Mesenchymal stem cell (in vitro differentiated cells and primary cell): ENCODE measurements at regions not wholly inside any gene's neighbourhood (a gene's known extent, or its start where the extent isn't known, plus 50 kb on each side); places are given as distances from the start of the nearest gene placed in this dataset.

Source experiments
- DNase-seq: peaks from one replicate; pipeline ENCODE4 v3.0.0-alpha.2; 2013
- H2AFZ ChIP-seq: one replicate; pipeline ENCODE4 v1.6.1; 2013; ENCODE audit warnings: low read depth, mild to moderate bottlenecking, control low read depth, inconsistent platforms, low read length, moderate library complexity
- H2AK5ac ChIP-seq: 2 replicates; pipeline ENCODE4 v1.6.1; 2013; ENCODE audit warnings: low read length, moderate library complexity, mild to moderate bottlenecking, inconsistent platforms; ENCODE audit not compliant: severe bottlenecking
- H2BK120ac ChIP-seq: one replicate; pipeline ENCODE4 v1.6.1; 2013; ENCODE audit warnings: low read depth, mild to moderate bottlenecking, inconsistent platforms, low read length, moderate library complexity
- H2BK12ac ChIP-seq, 2 experiments: one replicate each; pipeline ENCODE4 v1.6.1; 2013; ENCODE audit warnings: inconsistent platforms in 2 of 2, low read length in 2 of 2, mild to moderate bottlenecking in 2 of 2, moderate library complexity in 2 of 2, control low read depth in 1 of 2
- H2BK15ac ChIP-seq: one replicate; pipeline ENCODE4 v1.6.1; 2013; ENCODE audit warnings: mild to moderate bottlenecking, low read depth, inconsistent platforms; ENCODE audit not compliant: poor library complexity, severe bottlenecking
- H2BK5ac ChIP-seq: 2 replicates; pipeline ENCODE4 v1.6.1; 2013; ENCODE audit warnings: low read depth, mild to moderate bottlenecking, low read length, control low read depth, inconsistent platforms; ENCODE audit not compliant: poor library complexity, severe bottlenecking
- H3K14ac ChIP-seq, 2 experiments: one replicate each; pipeline ENCODE4 v1.6.1; 2013; ENCODE audit warnings: inconsistent platforms in 2 of 2, low read length in 2 of 2, control low read depth in 1 of 2, mild to moderate bottlenecking in 1 of 2, moderate library complexity in 1 of 2
- H3K18ac ChIP-seq, 2 experiments: one replicate each; pipeline ENCODE4 v1.6.1; 2013; ENCODE audit warnings: inconsistent platforms in 2 of 2, low read length in 2 of 2, control low read depth in 1 of 2, low read depth in 1 of 2, mild to moderate bottlenecking in 1 of 2
- H3K23ac ChIP-seq, 2 experiments: one replicate each; pipeline ENCODE4 v1.6.1; 2013; ENCODE audit warnings: inconsistent platforms in 2 of 2, low read length in 2 of 2, mild to moderate bottlenecking in 2 of 2, moderate library complexity in 2 of 2, control low read depth in 1 of 2
- H3K27ac ChIP-seq: 2 replicates; pipeline ENCODE4 v1.5.1; 2013; ENCODE audit warnings: mild to moderate bottlenecking, moderate library complexity, low read length, control low read depth, inconsistent platforms; ENCODE audit not compliant: poor library complexity, severe bottlenecking
- H3K27me3 ChIP-seq, 2 experiments: 2 replicates each; pipeline versions ENCODE4 v1.6.1 to v1.7.0; 2013; ENCODE audit warnings: low read length in 2 of 2, mild to moderate bottlenecking in 2 of 2, moderate library complexity in 2 of 2, control low read depth in 1 of 2, inconsistent platforms in 1 of 2; ENCODE audit not compliant: control insufficient read depth in 1 of 2, insufficient read depth in 1 of 2
- H3K36me3 ChIP-seq, 2 experiments: 2 replicates each; pipeline versions ENCODE4 v1.6.1 to v1.7.0; 2013; ENCODE audit warnings: low read length in 2 of 2, control low read depth in 1 of 2, inconsistent platforms in 1 of 2, low read depth in 1 of 2, mild to moderate bottlenecking in 1 of 2; ENCODE audit not compliant: insufficient read depth in 2 of 2, control insufficient read depth in 1 of 2
- H3K4ac ChIP-seq, 2 experiments: one replicate each; pipeline ENCODE4 v1.6.1; 2013; ENCODE audit warnings: inconsistent platforms in 2 of 2, low read length in 2 of 2, mild to moderate bottlenecking in 2 of 2, moderate library complexity in 2 of 2, control low read depth in 1 of 2, low read depth in 1 of 2
- H3K4me1 ChIP-seq: 2 replicates; pipeline ENCODE4 v1.6.1; 2013; ENCODE audit warnings: low read depth, low read length, control low read depth; ENCODE audit not compliant: control insufficient read depth, insufficient read depth
- H3K4me2 ChIP-seq: 2 replicates; pipeline ENCODE4 v1.6.1; 2013; ENCODE audit warnings: low read length, mild to moderate bottlenecking, inconsistent platforms; ENCODE audit not compliant: poor library complexity, severe bottlenecking
- H3K4me3 ChIP-seq, 2 experiments: 2 replicates each; pipeline versions ENCODE4 v1.5.1 to v1.7.0; 2013; ENCODE audit warnings: low read length in 2 of 2, mild to moderate bottlenecking in 2 of 2, control low read depth in 1 of 2, low read depth in 1 of 2; ENCODE audit not compliant: insufficient read depth in 1 of 2
- H3K79me1 ChIP-seq: replicated peaks from 2 replicates; pipeline ENCODE4 v1.6.1; 2013; ENCODE audit warnings: mild to moderate bottlenecking, control low read depth, low read length, inconsistent platforms; ENCODE audit not compliant: poor library complexity, severe bottlenecking
- H3K9ac ChIP-seq: 2 replicates; pipeline ENCODE4 v1.7.0; 2013; ENCODE audit warnings: mild to moderate bottlenecking, low read length, moderate library complexity
- H3K9me3 ChIP-seq: 2 replicates; pipeline ENCODE4 v1.7.0; 2013; ENCODE audit warnings: mild to moderate bottlenecking, low read length; ENCODE audit not compliant: control insufficient read depth
- H4K8ac ChIP-seq: one replicate; pipeline ENCODE4 v1.6.1; 2013; ENCODE audit warnings: inconsistent platforms, mild to moderate bottlenecking, low read length, moderate library complexity
- H4K91ac ChIP-seq: one replicate; pipeline ENCODE4 v1.6.1; 2013; ENCODE audit warnings: mild to moderate bottlenecking, low read length, inconsistent platforms
- WGBS: methylation state at CpG from one replicate; pipeline ENCODE4 v1.1.7; 2013; ENCODE audit warnings: mixed read lengths; 5-methylcytosine and 5-hydroxymethylcytosine counted together

DNA sequence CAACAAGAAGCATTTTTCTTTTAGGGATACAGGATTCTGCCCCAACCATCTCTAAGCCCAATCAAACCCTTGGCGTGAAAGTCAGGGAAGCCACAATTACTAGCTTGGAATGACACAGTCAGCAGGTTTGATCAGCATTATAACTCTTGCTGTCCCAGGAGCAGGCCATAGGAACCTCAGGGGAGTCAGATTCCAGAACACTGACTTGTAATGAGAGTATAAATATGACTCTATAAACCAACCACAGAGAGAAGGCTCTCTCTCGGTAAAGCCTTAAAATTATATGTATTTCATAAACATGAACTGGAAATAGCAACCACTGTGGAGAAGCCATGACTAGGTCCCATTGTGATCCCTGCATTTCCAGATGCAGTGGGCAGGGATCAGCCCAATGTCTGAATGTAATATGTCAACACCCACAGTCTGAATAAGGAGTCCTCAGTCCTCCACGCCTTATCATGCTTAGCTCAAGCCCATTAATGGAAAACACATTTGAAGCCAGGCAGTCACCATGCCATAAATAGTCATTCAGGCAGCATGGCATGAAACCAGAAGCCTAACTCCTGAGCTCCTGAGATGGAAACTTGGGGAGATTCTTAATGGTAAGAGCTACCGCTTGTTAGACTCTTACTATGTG lies 99.1 kb upstream of the MTNR1B start:
- no peak overlapping the region for H2BK12ac ChIP-seq
- no peaks in the 10 kb centered on the region for H3K9me3 ChIP-seq
- no peak overlapping the region for H2BK120ac ChIP-seq
- H3K4me1 ChIP-seq = peaks cover 2% of the 10 kb centered on the region
- no peak overlapping the region for H2BK15ac ChIP-seq
- WGBS = 95% methylated on average over 4 of the region's 4 CpGs
- no peak overlapping the region for H3K4ac ChIP-seq
- no peak for DNase-seq
- H2BK5ac ChIP-seq = no peak overlapping the region
- no peak overlapping the region for H3K27ac ChIP-seq
- peaks cover 0 to 17% of the 10 kb centered on the region in 2 experiments for H3K27me3 ChIP-seq
- H3K79me1 ChIP-seq = no peaks in the 10 kb centered on the region
- H3K18ac ChIP-seq = peak overlapping the region in 1 of 2 experiments; percentile 8
- no peak overlapping the region for H4K91ac ChIP-seq
- H3K4me2 ChIP-seq = no peak overlapping the region
- no peak overlapping the region for H2AK5ac ChIP-seq
- no peak overlapping the region for H3K23ac ChIP-seq
- no peak overlapping the region for H2AFZ ChIP-seq
- H3K9ac ChIP-seq = no peak overlapping the region
- no peak overlapping the region for H4K8ac ChIP-seq
- H3K36me3 ChIP-seq = no peaks in the 10 kb centered on the region
- no peak overlapping the region for H3K14ac ChIP-seq
- H3K4me3 ChIP-seq = no peak overlapping the region

- Histone ChIP-seq H3K23ac (no peak overlapping the region), H3K18ac (no peak overlapping the region), H3K27ac (no peak overlapping the region), H3K9me3 (no peaks in the 10 kb centered on the region), H2AK5ac (no peak overlapping the region), H3K27me3 (peaks cover 0 to 5% of the 10 kb centered on the region in 2 experiments), H3K9ac (no peak overlapping the region), H3K4me3 (no peak overlapping the region), H3K4me1 (no peaks in the 10 kb centered on the region), H3K4me2 (no peak overlapping the region), H2BK120ac (no peak overlapping the region), H2BK12ac (no peak overlapping the region), H3K4ac (no peak overlapping the region), H3K36me3 (no peaks in the 10 kb centered on the region), H4K8ac (no peak overlapping the region), H2BK15ac (no peak overlapping the region), H2BK5ac (no peak overlapping the region), H3K79me1 (no peaks in the 10 kb centered on the region), H2AFZ (no peak overlapping the region), H3K14ac (no peak overlapping the region), H4K91ac (no peak overlapping the region)
- no peak for DNase-seq
- WGBS = 90% methylated on average over 1 of the region's 2 CpGs
Measured at GRCh38 chr11:92873551-92873950, 95.9 kb upstream of the MTNR1B start.

GRCh38 chr11:92875473-92875872 lies 94.0 kb upstream of the MTNR1B start:
- Histone ChIP-seq H2BK15ac (no peak overlapping the region), H3K4me3 (no peak overlapping the region), H3K4me1 (no peaks in the 10 kb centered on the region), H3K79me1 (no peaks in the 10 kb centered on the region), H2AFZ (no peak overlapping the region), H3K18ac (no peak overlapping the region), H3K27me3 (peaks cover 0 to 5% of the 10 kb centered on the region in 2 experiments), H3K9me3 (no peaks in the 10 kb centered on the region), H2AK5ac (no peak overlapping the region), H4K91ac (no peak overlapping the region), H2BK120ac (no peak overlapping the region), H2BK12ac (no peak overlapping the region), H4K8ac (no peak overlapping the region), H3K36me3 (no peaks in the 10 kb centered on the region), H3K9ac (no peak overlapping the region), H3K4ac (no peak overlapping the region), H3K23ac (no peak overlapping the region), H2BK5ac (no peak overlapping the region), H3K27ac (no peak overlapping the region), H3K14ac (no peak overlapping the region), H3K4me2 (no peak overlapping the region)
- WGBS = 86% methylated on average over 4 of the region's 4 CpGs
- no peak for DNase-seq

DNA sequence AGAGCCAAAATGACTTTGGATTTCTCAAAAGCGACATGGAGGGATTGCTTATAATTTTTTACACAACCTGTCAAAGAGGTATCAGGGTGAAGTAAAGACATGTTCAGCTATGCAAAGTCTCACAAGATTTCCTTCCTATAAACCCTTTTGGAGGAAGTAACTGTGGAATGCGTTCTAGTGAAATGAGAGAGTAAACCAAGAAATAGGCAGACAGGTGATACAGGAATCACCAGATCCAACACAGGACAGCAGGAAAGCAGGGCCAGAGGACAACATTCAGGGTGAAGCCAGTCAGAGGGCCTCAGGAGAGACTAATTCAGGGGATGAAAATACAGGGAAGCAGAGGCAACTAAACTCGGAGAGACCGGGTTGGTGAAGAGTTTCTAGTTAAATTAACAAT lies 90.4 kb upstream of the MTNR1B start:
- no peak overlapping the region for H3K4ac ChIP-seq
- whole genome bisulfite sequencing = 89% methylated on average over 3 of the region's 4 CpGs
- H2BK15ac ChIP-seq = no peak overlapping the region
- no peak overlapping the region for H2AFZ ChIP-seq
- H3K9ac ChIP-seq = no peak overlapping the region
- peaks cover 0 to 5% of the 10 kb centered on the region in 2 experiments for H3K36me3 ChIP-seq
- H3K23ac ChIP-seq = no peak overlapping the region
- H3K27me3 ChIP-seq = no peaks in the 10 kb centered on the region
- H2BK5ac ChIP-seq = no peak overlapping the region
- H4K91ac ChIP-seq = no peak overlapping the region
- no peak overlapping the region for H3K27ac ChIP-seq
- no peaks in the 10 kb centered on the region for H3K79me1 ChIP-seq
- H2BK120ac ChIP-seq = no peak overlapping the region
- no peak overlapping the region for H4K8ac ChIP-seq
- H3K4me3 ChIP-seq = no peak overlapping the region
- H3K4me1 ChIP-seq = no peaks in the 10 kb centered on the region
- H3K14ac ChIP-seq = no peak overlapping the region
- no peak for DNase-seq
- H2BK12ac ChIP-seq = no peak overlapping the region
- H3K4me2 ChIP-seq = no peak overlapping the region
- H3K18ac ChIP-seq = no peak overlapping the region
- no peak overlapping the region for H2AK5ac ChIP-seq
- H3K9me3 ChIP-seq = no peaks in the 10 kb centered on the region
